Hematopoietic multipotent progenitor cell treated with erythropoietin and hydrocortisone succinate and interleukin-3 and kit ligand, for 8 days (in vitro differentiated cells): ENCODE measurements at regions not wholly inside any gene's neighbourhood (a gene's known extent, or its start where the extent isn't known, plus 50 kb on each side); places are given as distances from the start of the nearest gene placed in this dataset.

ENCODE experiments used
- DNase-seq: peaks from one replicate; pipeline ENCODE4 v3.0.0-alpha.2; 2015

DNA sequence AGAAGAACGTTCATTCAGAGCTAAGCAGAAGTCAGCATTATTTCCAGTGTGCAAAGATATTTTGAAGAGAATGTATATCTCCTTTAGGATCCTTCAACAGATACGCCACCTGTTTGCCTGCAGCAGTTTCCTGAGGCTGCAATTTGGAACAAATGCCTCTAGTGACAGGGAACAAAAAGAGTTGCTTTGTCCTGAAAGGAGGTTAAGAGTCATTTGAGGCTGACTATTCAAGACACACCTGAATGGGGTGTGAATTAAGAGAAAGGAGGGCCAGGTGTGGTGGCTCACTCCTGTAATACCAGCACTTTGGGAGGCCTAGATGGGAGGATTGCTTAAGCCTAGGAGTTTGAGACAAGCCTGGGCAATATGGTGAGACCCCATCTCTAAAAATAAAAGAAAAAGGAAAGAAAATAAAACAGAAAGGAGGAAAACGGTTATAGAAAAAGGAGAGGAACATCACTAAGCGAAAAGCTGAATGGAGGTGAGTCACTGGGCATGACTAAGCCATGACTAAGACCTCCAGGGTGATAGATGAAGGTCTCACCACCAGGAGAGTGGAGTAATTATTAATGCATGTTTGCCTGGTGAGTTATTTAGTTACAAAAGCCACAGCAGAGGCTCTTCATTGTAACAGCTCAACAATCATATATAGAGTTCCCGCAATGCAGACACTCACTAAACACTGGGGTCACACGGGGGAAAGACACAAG is 255.2 kb upstream of the TNC start:
- DNase-seq, result no peak

DNA sequence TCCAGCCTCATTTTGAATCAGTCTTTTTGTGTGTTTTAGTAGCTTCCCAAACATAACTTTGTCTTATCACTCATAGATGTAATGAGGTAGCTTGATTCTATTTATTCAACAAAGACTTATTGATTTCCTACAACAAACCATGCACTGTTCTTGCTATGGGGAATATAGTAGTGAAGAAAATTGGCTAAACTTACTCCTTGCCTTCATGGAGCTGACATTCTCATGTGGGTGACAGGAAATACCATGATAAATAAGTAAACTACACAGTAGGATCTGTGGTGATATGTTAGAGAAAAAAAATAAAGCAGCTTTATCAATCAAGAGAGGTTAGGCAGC is 255.7 kb upstream of the TNC start:
- no peak for DNase-seq

DNA sequence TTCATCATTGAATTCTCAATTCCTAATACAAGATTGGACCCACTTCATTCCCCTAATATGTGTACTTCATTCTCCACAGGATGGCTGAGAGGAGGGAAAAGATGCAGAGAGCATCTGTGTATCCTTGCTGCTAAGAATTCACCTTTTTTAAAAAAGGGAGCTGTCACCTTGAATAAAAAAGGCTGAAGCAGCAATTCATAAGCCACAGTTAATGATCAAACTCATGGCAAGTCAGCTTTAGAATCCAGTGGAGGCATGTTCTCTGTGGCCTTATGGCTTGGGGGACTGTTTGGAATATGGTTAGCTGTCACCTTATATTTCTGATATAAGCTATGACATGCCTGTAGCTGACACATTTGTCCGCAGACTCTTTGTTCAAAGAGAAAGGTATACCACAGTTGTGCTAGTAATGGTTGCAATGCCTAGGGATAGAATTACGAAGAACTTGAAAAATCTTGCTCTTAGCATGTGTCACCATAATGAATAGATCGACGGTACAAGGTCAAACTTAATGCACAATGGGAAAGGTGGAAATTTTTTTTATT is 256.8 kb upstream of the TNC start:
- no peak for DNase-seq

DNA sequence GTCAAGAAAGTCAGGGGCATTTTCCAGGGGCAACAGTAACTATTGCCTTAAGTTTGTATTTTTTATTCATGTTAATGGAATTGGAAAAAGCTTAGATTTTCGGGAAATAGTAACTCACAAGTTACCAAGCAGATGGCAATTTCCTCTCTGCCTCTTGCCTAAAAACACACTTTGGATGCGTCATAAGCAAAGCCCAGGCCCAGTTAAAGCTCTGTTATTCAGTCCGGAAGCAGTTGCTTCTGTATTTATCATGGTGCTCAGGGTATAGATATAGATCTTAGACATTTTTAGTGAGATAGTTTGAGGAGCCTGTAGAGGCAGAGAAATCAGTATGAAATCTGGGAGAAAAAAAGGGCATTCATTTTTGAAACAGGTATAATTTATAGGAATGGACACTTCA is 260.3 kb upstream of the TNC start:
- DNase-seq, result no peak

DNA sequence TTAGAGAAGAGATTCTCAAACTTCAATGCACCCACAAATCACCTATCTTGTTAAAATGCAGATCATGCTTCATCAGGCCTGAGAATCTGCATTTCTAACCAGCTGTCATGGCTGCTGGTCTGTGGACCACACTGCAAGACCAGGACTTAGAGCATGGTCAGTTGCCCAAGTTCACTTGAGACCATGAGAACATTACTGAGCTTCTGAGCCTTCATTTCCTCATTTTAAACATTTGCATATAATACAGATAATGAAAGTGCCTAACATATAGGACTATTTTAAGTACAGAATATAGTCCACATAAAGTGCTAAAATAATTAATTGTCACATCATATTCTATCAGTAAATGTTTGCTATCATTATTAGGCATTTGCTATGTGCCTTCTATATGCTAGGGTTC is 260.8 kb upstream of the TNC start:
- DNase-seq, result no peak

DNA sequence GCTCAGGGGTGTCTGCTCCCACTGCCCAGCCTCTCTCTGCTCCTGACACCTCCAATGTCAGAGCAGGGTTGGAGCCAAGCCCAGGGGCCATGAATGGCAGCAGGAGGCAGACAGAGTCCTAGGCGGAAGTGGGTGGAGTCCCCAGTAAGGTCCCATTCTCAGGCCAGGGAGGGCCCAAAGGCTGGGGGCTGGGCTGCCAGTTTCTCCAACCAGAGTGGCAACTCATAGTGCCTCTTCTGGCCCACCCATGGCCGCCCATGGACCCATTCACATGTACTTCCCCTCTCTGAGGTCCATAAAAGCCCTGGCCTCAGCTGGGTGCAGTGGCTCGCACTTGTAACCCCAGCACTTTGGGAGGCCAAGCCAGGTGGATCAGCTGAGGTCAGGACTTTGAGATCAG is 261.8 kb upstream of the TNC start:
- DNase-seq, result no peak

DNA sequence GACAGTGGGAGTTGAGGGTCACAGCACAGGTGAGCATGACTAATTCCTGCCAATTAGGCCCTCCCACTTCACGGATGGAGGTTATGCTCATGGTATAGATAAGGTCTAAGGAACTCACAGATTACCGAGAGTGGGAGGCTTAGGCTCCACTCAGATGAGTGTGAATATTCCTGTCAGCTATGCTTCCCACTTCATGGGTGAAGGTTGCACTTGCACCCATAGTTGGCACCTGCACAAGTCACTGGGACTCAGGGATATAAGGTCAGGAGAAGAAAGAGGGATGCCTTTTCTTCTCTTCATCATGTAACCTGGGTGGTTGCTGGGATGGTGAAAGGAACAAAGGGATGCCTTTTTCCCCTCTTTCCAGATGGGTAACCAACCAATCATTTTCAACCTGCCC is 264.9 kb upstream of the TNC start:
- no peak for DNase-seq

DNA sequence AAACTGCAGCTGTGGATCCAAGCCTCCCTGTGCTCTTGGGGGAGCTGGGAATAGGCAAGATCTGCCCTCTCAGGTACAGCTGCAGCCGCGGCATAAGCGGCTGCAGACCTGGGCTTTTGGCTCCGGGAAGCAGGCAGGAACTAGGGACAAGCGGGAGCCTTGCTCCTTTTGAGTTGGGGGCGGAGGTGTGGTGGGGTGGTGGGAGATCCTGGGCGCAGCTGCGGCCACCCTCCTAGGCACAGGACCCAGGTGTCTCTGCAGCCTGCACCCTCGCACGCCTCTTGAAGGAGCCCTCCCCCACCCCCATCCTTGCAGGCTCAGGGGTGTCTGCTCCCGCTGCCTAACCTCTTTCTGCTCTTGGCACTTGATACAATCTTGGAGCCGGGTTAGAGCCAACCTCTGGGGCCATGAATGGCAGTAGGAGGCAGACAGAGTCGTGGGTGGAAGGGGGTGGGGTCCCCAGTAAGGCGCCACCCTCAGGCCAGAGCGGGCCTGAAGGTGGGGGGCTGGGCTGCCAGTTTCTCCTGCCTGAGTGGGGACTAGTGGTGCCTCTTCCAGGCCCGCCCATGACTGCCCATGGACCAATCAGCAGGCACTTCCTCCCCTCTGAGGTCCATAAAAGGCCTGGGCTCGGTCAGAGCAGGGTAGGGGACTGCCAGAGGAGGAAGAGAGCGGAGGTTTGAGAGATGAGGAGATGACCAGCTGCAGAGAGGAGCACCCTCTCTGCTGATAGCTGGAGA is 267.6 kb upstream of the TNC start:
- DNase-seq, result no peak

DNA sequence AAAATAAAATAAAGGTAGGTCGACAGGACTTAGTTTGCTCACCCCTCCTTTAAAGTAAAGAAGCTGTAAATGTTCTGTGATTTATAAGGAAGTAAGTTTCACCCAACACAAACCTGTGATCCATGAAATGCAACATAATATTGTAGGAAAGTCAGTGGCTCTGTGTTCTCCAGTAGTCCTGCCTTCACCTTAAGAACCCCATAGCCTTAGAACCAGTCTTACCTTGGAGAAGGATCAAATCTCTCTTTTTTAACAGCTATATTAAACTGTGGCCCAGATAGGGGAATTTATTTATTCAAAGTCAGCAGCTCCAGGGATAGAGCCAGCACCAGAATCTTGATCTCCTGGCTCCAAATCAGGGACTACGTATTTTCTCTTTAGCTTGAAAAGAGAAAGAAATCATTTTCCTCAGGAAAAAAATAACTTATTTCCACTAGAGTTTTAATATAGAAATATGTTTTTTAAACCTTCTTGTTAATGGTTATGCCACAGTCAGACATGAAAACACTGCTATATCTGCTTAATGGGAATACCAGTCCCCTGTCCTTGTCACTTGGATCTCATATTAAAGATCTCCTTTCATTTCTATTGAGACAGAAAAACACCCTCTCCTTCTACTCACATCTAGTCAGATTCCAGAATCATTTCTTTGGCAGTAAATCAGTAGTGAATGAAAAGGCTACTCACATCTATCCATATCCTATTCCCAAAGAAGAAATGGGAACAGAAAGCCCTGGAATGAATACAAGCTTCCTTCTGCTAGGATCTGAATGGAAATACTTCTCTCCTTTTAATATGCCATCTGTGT is 269.2 kb upstream of the TNC start:
- no peak for DNase-seq

DNA sequence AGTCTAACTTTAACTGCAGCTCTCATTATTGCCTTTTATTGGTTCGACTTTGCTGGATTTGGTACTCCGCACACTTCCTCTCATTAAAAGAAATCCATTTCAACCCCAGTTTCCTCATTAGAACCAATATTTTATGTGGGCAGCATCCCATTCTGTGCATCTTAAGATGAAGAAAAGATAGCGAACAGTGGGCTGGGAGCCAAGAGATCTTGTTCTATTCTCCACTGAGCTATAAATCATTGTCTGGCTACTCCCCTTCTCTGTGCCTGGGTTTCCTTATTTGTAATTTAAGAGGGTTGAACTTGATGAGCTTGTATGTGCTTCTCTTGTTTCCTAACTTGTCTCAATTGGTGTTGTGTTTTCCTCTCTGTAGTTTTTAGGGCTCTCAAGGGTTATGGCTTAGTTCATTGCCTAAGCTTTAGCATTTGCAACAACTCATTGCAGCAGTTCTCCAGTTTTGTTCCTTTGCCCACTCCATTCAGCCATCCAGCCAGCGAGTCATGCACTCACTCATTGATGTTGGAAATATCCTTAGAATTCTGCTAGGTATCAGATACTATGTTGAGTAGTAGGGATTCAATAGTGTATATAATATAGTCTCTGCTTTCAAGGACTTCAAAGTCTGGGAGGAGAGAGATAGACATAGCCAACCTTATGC is 273.3 kb upstream of the TNC start:
- DNase-seq, result no peak

DNA sequence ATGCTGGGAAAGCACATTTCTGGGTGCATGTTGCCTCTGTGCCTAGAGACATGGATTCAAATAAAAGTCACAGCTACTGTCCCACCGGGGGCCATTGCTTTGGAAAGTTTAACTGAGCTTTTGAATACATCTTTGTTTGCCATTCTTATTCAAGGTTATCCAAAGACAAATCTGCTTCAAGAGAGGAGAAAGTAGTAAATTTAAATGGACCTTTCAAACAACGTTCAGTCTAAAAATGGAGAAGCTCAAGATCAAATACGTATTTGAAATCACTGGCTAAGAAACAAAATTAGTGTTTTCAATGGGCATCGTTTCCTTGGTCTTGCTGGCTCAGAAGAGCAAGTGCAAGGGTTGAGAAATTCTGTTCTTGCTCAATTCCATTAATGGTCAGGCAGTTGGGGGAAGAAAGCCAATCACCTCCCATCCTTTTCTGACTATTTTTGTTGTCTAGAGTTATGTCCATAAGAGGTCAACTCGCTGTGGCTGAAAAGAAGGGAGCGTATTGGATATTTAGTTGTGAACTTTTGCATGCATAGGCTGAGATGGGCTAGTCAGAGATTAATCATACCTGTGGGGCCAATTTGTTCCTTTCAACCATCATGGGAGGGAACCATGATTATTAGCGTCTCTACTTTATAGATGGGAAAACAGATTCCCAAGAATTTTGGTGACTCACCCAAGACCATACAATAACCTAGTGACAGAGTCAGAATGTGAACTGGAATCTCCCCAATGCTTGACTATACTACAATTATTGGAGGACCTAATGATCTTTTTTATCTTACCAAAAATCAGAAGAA is 276.2 kb upstream of the TNC start:
- no peak for DNase-seq

DNA sequence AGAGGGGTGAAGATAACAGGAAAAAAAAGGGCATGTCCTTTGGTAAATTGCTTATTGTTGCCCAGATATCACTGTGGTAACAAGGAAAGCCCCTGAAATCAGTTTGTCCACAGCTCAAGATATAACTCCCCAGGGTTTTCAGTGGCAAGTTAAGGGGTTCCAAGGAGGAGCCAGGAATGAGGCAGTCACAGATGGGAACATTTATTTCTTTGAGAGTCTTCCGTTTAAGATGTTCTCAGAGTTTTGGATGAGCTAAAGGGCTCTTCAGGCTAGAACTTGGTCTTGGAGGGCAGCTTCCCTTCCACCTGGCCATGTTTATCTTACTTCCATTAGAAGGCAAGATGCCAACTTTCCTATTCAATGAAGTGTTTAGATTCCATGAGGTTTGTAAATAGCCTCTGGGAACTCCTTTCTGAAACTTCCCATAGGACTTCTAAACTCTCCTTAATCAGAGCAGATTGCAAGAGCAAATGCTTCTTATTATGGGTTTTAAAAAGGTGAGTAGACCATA is 277.6 kb upstream of the TNC start:
- DNase-seq, result peak; percentile 3

DNA sequence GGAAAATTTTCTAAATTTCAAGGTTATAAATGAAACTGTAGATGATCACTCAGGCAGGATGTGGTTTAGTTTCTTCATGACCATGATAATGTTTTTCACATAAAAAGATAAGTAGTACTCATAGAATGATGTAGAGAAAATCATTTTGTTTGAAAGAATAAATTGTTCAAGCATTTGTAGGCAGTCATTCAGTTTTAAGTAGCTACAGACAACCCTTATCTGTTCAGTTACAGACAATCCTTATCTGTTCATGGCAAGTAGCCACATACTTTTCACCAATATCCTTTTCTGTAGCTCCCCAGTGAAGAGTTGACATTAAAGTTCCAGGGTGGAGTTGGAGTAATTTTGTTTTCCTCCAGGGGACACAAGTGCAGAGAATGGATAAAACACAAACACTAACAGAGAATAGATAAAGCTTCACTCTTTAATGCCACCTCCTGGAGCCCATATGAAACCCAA is 278.1 kb upstream of the TNC start:
- DNase-seq, result peak; percentile 84

DNA sequence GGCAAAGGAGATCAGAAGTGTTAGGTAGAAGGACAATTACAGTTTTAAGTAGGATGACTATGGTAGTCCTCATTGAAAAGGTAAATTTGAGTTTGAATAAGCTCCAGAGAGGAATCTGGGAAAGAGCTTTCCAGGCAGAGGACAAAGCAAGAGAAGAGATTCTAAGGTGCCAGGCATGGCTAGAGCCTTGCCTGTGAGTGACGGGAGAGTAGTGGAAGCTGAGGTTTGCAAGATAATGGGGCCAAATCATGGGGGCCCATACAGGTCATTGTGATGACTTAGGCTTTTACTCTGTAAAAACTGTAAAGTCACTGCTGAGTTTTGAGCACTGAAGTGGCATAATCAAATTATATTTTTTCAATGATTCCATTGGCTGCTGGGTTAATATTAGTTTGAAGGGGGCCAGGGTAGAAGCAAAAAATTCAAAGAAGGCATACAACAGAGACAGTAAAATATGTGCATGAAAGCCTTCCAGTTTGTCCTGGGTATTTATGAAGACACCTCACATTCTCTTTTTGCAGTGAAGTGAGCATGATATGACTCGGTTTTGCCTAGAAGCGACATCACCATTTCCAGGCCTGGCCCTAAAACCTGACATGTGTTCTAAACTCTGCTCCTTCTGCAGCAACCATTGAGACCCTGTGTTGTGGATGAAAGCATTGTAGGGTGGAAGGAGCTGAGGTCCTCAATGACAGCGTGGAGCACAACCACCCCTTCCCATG is 279.8 kb upstream of the TNC start:
- no peak for DNase-seq

DNA sequence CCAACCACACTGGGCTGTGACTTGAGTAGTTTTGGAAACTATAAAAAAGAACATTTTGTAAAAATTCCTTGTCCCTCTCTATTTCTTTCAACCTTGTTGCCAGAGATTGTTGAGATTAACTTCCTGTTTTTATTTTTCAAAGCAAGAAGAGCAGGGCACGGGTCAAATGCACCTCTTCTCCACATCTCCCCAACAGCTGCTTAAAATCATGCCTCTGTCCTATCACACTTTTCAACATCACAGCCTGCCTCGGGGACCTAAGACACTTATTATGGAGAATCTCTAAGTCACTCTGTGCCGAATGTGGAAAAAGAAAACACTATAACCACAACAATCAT is 280.3 kb upstream of the TNC start:
- DNase-seq, result no peak

DNA sequence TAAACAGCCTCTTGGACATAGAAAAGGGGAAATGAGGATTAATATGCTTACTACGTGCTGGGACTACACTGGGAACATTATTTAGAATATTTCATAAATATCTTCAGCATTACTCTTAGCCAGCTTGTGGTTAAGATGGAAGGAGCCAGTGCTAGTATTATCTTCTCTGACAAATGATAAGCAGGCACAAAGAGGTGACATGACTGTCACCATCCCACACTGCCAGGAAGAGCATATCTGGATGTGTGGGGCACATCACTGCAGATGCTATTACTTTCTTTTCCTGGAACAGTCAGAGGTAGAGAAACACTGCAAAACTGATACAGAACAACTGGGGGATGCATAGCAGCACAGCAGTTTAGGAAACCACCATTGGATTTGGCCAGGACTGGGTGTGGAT is 281.0 kb upstream of the TNC start:
- DNase-seq, result peak; percentile 36

DNA sequence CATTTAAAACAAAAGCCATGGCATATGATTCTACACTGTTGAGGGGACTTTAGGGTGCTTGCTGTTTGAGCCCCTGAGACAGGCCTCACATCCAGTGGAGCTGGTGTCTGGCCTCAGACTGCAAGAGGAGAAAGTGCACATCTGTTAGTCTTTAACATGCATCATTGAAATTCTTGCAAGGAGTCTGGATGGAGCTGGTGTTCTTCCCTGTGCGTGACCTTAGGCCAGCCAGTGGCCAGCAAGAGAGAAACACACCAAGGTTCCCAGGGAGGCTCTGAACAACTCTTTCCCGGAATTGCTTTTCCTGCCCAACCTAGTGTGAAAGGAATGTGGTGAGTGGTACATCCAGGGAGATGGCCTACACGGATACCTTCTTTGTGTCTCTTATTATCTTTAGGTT is 282.8 kb upstream of the TNC start:
- DNase-seq, result no peak

DNA sequence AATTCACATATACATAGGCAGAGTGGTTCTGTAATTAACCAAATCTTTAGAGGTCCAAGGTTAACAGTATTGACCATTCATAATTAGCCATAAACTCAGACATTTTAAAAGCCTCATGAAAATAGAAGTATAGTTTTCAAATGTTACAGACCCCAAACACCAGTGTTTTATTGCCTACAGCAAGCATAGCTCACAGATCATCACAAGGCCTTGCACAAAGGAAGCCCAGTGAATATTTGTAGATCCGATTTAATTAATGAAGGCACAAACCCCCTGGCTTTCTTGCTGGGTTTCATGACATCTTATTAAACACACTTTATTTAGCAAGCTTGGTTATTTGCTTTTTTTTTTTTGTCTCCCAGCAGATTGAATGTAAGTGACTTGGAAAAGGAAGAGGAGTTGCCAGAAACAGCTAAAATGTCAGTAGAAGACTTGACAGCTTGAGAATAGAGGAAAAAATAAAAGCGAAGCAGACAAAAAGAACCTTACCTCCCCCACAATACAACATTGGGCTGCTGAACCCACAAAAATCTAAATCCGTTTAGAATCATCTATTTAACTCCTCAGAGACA is 283.9 kb upstream of the TNC start:
- no peak for DNase-seq

DNA sequence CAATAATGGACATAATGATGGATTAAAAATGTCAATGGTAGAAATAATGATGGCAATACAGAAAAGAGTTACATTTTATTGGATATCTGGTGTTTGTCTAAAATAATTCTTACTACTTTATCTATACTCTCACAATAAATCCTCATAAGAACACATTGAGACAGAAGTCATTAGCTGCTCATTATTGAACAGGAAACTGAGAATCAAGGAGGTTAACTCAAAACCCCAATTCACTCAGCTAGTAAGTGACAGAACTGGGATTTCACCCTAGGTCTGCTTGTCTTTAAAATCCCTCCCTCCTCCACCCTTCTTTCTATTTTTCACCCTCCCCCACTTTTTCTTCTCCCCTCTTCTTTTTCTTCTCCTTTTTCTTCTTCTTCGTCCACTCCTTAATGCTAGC is 285.8 kb upstream of the TNC start:
- no peak for DNase-seq

DNA sequence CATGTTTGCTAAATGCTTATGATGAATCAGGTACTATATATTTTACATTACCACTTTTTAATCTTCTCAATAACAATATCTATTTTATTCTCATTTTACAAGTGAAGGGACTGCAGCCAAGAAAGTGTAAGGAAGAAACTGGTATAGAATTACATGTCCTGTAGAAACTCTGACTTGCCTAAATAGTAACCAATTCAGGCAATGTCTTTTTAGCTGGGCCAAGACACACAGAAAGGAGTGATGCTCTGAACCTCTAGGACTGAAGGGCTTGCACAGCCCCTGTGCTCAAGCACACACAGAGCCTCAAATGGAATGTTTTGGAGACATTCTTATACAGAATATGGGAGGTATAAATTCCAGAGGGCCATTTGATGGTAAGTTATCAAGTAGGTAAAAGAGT is 286.4 kb upstream of the TNC start:
- no peak for DNase-seq

DNA sequence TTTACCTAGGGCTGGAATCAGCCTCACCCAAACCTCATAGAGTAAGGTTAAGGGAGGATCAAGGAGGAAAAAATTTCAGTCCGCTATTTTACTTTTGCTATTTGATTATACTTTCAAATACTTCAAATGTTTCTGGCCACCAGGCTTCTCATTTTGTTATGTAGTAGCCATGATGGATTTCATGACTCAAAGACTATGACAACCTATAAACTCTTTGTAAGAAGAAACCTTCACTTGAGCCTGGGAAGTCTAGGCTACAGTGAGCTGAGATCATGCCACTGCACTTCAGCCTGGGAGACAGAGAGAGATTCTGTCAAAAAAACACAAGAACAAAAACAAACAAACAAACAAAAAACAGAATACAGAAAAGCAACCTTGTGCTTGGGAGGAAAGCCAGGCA is 293.6 kb upstream of the TNC start:
- no peak for DNase-seq
